Amniotic stem cell (primary cell): ENCODE measurements at regions not wholly inside any gene's neighbourhood (a gene's known extent, or its start where the extent isn't known, plus 50 kb on each side); places are given as distances from the start of the nearest gene placed in this dataset.
"Not testable (repeated sequence)": the region's sequence is repeated elsewhere in the genome, so short reads cannot be mapped to it uniquely, and the experiment has no call there.

Source experiments
- DNase-seq: peaks from one replicate; lab custom pipeline; 2025; lab: John Stamatoyannopoulos, UW

DNA sequence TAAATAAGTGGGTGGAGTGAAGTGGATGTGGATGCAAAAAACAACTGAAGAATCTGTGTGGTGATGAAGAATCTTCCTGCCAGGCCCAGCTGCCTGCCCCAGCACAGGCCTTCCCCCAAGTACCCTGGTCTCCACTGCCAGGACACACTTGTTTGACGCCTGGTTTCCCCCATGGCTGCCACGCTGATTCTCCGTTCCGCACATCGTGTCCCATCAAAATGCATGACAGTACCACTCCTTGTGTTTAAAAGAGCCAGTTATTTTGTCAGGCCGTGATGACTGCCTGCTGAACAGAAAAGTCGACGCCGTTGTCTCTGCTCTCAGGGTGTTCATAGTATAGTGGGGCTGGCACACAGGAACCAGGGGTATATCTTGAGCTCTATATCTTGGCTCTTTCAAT, 50.3 kb upstream of the KYNU start:
- no peak for DNase-seq

DNA sequence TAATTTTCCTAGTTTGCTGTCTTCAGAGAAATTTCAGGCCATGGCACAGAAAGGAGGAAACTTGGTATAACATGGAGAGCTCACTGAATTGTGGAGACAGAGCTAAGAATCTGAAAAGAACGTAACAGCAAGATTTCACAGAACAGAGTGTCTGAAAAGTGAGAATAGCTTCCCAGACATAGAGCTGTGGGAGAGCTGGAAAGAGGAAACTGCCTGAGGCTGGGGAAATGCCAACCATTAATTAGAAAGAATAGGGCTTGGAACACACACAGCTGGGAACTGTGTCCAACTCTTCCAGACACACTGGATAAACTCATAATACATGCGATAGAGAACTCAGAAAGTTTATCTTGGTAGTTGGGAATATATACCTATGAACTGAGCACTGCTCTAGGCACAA, 51.6 kb upstream of the KYNU start:
- DNase-seq: no peak

DNA sequence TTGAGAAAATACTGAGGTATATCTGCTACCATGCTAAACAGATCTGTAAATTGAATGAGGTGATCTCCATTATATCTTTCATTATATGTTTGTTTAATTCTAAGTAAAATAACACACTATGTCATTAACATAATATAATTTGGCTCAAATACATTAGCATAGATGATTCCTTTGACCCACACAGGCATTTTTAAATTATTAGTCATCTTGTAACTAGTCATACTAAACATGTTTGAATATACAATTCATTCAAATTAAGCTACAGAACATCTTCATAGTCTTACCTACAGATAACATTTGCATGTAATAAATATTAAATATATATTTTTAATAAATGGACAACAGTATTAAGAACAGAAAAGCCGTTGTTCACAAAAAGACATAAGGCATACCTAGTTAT, 52.7 kb upstream of the KYNU start:
- no peak for DNase-seq

DNA sequence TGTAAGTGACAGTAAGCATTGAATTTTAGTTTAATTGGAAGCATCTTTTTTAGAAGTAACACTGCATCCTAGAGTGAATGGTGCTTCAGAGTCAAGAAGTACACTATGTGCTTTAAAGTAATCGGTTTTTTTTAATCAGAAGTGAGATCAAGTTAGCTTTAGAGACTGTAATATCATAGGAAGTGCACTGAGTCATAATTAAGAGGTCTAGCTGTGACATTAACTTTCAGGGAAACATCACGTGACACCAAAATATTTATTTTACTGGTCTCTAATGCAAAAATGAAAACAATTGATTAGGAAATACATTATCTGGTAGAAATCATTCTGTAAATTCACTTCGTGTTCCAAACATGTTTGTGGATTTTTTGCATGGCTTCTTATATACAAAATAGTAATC, 55.3 kb upstream of the KYNU start:
- DNase-seq: no peak

DNA sequence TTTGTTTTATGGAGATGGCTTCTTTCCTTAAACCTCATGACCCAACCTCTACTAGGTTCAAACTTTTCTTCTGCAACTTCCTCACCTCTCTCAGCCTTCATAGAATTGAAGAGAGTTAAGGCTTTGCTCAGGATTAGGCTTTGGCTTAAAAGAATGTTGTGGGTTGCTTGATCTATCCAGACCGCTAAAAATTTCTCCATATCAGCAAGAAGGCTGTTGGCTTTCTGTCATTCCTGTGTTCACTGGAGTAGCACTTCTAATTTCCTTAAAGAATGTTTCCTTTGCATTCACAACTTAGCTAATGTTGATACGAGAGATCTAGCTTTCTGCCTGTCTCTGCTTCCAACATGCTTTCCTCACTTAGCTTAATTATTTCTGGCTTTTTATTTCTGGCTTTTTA, 58.1 kb upstream of the KYNU start:
- no peak for DNase-seq

DNA sequence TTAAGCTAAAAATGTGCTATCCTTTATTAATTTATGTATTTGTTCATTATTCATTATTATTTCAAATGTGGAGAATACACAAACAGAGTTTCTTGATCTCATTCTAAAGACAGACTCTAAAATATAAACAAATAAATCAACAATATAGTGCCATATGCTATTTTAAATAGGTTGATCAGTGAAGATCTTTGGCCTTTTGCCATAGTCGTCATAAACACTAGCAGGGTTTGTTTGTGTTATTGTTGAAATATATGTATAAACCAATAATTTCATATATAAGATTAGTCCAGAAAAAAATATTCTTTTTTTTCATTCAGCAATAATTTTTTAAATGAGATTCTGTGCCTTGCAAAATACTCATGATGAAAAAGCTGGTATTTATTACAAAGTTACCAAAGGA, 62.1 kb upstream of the KYNU start:
- DNase-seq: no peak

DNA sequence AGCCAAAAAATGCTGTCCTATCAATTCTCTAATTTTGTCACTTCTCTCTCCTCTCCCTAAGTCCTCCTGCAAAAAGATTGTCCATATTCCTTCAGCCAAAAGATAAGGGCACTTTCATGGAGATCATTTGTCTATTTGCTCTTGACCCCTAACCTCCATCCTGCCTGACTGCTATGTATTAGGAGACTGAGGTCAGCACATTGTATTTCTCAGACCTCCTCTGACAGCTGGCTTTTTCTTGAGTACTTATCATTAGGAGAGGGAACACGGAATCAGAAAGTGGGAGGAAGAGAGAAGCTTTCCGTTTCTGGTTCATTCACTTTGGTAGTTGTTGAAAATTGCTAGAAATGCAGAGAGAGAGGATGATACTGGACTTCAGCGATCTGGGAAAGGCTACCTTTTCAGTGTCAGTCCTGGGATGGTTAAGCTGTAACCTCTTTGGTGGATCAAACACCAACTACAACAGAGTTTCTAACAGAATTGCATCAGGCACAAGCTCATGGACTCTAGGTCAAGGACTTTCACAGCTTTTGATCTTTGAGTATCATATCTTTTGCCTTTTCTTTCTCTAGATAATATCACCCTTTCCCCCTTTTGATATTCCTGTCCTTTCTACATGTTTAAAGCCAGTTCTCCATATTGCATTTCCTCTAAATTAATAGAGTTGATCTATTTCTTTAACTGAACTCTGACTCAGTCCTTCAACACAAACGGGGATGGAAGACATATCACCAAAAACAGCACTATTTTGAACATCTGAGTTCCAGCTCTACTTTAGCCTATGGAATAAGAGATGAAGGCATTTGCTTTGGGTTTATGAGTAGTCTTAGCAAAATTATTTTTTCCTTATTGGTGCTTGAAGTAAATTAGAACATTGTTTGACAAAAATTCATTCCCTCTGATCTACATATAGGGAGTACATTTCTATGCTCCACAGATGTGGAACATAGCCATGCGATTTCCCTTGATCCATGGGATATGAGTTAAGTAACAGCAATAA, 63.3 kb upstream of the KYNU start:
- DNase-seq: no peak

DNA sequence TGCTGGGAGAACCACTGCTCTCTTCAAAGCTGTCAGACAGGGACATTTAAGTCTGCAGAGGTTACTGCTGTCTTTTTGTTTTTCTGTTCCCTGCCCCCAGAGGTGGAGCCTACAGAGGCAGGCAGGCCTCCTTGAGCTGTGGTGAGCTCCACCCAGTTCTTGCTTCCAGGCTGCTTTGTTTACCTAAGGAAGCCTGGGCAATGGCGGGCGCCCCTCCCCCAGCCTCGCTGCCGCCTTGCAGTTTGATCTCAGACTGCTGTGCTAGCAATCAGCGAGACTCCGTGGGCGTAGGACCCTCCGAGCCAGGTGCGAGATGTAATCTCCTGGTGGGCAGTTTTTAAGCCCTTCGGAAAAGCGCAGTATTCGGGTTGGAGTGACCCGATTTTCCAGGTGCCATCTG, 65.8 kb upstream of the KYNU start:
- not testable (repeated sequence) for DNase-seq

DNA sequence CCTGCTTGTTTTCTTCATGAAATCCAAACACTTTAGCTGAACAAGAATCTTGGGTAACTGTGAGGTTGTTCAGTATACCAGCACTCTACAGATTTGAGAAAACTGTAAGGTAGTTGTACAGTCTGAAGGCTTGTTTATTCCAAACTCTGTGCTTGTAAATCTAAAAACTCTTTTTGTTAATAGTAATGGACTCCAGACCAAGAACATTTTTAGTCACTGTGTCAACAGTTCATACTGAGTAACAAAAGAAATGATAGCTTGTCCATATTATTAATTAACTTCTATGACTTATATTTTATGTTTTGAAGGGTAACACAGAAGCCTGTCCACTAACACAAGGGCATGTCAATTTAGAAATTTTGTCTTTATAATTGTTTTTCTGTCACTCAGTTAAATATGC, 72.2 kb upstream of the KYNU start:
- no peak for DNase-seq

DNA sequence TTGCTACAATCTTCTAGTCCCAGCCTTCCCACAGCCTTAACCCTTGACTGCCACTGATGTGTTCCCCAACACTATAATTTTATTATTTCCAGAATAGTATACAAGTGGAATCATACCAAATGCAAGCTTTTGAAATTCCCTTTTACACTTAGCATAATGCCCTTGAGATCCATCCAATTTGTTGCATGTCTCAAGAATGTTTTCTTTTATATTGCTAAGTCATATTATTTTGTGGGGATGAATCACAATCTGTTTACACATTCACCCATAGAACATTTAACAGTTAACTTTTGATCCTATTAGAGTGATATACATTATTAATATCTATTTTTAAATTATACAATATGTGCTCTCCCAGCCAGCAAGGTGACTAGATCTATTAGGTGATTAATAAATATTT, 74.3 kb upstream of the KYNU start:
- DNase-seq: no peak

DNA sequence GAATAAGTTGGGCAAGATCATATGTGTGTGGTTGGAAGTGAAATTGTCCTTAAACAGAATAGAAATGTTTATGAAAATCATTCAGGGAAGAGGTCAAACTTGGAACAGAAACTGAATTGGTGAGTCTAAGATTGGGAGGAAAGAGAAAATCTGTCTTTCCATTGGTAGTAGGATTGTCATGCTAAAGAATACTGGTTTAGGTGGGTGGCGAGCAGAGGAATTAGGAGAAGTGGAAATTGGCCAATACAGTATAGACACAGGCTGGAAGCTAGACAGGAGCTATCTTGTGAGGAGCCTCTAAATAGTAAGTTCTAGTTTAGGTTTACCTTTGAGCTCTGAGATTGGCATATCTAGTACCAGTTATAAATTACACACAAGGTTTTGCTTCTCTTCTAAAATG, 80.9 kb upstream of the KYNU start:
- no peak for DNase-seq

DNA sequence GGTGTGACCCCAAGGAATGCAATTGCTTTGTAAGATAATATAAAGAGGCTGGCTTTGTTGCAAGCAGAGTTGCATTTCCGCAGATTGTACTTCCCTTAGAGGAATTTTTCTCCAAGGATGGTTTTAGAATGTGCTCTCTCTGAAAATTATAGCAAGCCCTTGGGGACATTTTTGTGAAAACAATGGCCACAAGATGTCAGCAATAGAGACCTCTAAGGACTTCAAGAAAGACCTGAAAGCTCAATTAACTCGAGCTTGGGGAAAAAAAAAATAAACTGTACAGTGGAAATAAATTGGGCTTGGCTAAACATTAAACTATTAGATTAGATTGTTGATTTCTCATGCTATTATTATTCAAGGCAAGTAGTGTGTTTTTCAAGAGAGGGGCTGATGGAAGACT, 81.3 kb upstream of the KYNU start:
- no peak for DNase-seq

DNA sequence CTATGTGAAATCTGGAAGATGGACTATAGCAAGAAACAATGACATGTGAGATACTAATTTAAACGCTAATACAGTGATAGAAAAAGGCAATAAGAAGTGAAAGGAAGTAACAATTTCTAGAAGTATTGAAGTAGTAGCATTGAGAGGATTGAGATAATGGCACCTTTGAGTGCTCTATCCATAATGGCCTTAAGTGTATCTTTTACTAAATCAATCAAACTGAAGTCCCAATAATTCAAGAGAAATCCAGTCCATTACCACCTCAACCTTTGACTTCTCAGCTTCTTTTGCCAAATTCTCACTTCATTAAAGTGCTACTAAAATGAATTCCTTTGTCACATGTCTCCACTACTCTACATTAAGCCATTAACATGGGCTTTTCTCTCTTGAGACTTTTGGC, 82.6 kb upstream of the KYNU start:
- DNase-seq: no peak

DNA sequence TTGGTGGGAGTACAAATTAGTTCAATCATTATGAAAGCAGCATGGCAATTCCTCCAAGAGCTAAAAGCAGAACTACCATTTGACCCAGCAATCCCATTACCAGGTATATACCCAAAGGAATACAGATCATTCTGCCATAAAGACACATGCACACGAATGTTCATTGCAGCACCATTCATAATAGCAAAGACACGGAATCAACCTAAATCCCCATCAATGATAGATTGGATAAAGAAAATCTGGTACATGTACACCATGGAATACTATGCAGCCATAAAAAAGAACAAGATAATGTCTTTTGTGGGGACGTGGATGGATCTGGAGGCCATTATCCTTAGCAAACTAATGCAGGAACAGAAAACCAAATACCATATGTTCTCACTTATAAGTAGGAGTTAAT, 85.1 kb upstream of the KYNU start:
- DNase-seq: not testable (repeated sequence)

DNA sequence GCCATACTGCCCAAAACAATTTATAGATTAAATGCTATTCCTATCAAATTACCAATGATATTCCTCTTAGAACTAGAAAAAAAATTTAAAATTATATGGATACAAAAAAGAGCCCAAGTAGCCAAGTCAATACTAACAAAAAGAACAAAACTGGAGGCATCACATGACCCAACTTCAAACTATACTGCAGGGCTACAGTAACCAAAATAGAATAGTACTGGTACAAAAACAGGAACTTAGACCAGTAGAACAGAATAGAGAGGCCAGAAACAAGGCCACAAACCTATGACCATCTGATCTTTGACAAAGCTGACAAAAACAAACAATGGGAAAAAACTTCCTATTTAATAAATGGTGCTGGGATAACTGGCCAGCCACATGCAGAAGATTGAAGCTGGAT, 86.1 kb upstream of the KYNU start:
- no peak for DNase-seq

DNA sequence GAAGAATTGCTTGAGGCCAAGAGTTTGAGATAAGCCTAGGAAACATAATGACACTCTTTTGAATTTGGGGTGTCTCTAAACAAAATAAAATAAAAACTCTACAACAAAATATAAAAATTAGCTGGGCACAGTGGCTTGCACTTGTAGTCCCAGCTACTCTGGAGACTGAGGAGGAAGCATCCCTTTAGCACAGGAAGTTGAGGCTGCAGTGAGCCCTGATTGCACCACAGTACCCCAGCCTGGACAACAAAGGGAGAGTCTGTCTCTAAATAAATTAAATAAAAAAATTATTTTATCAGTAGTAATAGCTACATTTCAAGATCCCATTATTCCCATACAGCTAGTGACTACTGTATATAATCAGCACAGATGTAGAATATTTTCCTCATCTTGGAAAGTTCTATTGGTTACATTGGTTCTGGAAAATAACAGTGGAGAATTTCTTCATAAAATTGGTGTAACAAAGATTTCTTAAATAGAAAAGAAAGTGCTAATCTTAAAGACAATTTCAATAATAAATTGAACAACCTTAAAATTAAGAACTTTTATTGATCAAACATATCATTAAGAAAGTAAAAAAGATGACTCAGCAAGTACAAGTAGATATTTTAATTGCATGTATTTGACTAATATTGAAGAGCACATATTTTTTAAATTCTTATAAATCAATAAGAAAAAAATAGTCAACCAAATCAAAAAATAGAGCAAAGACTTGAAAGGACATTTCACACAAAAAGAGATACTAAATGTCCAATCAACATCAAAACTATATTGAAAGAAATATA, 90.4 kb upstream of the KYNU start:
- DNase-seq: no peak

DNA sequence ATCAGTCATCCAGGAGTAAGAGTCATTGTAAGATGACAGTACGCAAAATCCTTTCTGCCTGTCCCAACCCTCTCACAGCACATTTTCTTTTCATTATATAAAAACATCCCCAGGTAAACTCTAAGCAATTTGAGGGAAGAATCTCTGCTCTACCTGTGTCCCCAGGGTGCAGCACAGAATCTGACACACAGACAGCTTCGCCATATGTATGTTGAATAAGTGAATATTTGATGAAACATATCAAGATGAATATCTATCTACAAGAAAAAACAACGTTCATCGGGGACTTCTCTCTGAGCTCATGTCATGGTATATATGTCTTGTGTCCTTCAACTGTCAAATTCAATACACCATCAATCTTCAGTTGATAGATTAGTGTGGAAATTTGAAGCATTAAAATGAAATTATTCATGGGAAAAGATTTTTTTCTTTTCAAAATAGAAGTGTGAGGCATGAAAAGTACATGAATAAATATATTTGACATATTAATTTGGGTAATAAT, 94.5 kb upstream of the KYNU start:
- DNase-seq: no peak

DNA sequence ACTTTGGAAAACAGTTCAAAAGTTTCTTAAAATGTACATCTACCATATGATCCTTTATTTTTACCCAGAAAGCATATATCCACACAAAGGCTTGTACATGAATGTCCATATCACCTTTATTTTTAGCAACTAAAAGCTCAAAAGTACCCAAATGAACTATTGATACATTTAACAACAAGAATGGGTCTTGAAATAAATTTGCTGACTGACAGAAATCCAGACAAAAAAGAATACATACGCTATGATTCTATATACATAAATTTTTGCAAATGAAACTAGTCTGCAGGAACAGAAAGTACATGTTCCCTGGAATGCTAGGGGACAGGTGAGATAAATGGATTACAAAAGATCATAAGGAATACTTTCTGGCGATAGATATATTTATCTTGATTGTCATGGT, 96.3 kb upstream of the KYNU start:
- DNase-seq: no peak

DNA sequence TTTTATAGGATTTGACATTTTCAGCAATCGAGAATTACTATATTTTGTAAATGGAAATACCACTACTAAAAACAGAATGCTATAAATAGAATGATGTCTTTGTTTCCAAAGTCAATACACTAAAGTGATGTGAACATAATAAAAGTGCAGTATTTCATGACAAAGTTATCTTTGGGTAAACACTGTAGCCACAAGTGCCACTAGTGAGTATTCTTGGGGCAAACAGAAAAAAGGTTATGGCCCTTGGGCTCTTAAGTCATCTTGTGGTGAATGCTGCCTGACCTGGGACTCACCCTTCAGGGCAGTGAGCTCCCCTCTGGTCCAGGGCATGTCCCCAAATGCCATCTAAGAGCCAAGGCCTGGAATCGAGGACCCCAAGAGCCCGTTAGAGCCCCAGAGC, 99.2 kb upstream of the KYNU start:
- DNase-seq: no peak

DNA sequence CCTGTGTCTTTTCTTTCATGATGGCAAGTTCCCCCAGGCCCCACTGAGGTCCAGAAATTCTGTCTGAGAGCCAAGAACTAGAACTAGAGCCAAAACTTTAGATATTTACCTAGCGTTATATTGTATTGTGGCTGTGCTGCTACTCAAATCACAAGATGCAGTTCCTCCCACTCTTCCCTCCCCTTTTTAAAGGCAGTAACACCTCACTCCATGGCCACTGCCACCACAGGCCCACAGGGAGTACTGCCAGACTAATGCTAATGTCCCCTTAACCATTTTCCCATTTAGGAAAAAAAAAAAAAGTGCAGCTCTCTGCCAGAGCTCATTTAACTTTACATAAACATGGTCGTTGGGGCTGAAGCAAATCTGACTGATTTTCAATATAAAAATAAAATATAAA, 99.7 kb upstream of the KYNU start:
- no peak for DNase-seq

DNA sequence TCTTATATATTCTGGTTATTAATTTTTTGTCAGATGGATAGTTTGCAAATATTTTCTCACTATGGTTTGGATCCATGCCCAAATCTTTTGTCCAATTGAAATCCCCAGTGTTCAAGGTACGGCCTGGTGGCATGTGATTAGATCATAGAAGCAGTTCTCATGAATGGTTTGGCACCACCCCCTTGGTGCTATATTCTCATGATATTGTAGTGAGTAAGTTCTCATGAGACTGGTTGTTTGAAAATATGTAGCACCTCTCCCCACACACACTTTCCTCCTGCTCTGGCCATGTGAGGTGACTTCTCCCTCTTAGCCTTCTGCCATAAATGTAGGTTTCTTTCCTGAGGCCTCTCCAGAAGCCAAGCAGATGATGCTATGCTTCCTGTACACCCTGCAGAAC, 107.7 kb upstream of the KYNU start:
- DNase-seq: no peak

DNA sequence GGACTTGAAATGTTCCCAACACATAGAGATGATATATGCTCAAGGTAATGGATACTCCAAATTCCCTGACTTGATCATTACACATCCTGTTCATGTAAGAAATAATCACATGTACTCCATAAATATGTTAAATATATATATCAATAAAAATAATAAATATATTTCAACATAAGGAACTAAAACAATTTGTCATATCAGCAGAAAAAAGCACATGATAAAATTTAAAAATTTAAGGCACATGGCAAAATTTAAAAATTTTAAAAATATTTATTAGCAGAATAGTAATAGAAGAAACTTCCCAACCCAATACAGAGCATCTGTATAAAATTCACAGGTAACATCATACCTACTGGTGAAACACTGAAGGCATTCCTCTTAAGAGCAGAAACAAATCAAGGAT, 109.6 kb upstream of the KYNU start:
- DNase-seq: no peak

DNA sequence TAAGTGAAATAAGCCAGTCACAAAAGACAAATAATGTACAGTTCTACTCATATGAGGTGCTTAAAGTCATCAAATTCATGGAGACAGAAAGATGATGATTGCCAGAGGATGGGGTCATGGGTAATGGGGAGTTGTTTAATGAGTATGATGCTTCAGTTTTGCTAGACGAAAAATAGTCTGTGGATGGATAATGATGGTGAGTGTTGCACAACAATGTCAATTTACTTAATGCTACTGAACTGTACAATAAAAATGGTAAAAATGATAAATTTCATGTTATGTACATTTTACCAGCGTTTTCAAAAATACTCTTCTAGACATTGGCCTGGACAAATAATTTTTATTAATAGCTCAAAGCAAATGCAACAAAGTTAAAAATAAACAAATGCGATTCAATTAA, 118.5 kb upstream of the KYNU start:
- DNase-seq: no peak
